H1 (cell line): ENCODE measurements at regions not wholly inside any gene's neighbourhood (a gene's known extent, or its start where the extent isn't known, plus 50 kb on each side); places are given as distances from the start of the nearest gene placed in this dataset.

Experiments used
- CTCF ChIA-PET: fragments of 300-600 bp; sonication (Branson Sonifier 250); formaldehyde crosslinking; loops from one replicate; lab custom pipeline; 2021; ENCODE audit not compliant: partially characterized antibody; lab: Charles Lee
- POLR2A ChIA-PET: fragments of 300-600 bp; sonication (Branson Sonifier 250); formaldehyde crosslinking; loops from one replicate; lab custom pipeline; 2021; ENCODE audit warnings: inconsistent platforms; ENCODE audit not compliant: partially characterized antibody; lab: Charles Lee
- DNase-seq, 2 experiments: peaks; one replicate each; pipeline versions ENCODE4 v3.0.0 to v3.0.0-alpha.2; 2010 to 2022; ENCODE audit warnings: low spot score in 2 of 2, low read depth in 1 of 2, mixed read lengths in 1 of 2
- FAIRE-seq: peaks from 2 replicates; lab custom pipeline; 2011; peaks lifted over from hg19 to GRCh38; lab: Jason Lieb, UNC
- H2AFZ ChIP-seq: 2 replicates; pipeline ENCODE4 v1.8.1; 2012; ENCODE audit warnings: low read length, inconsistent platforms
- H2AK5ac ChIP-seq: 2 replicates; pipeline ENCODE4 v1.6.1; 2013; ENCODE audit warnings: low read depth, low read length
- H2BK120ac ChIP-seq: replicated peaks from 2 replicates; pipeline ENCODE3; 2013; ENCODE audit warnings: low read depth, low read length, inconsistent platforms
- H2BK12ac ChIP-seq: 2 replicates; pipeline ENCODE4 v1.6.1; 2013; ENCODE audit warnings: low read depth, low read length
- H2BK15ac ChIP-seq: 2 replicates; pipeline ENCODE4 v1.6.1; 2013; ENCODE audit warnings: low read length
- H2BK20ac ChIP-seq: 2 replicates; pipeline ENCODE4 v1.6.1; 2013; ENCODE audit warnings: low read length
- H2BK5ac ChIP-seq: 2 replicates; pipeline ENCODE4 v1.6.1; 2013; ENCODE audit warnings: low read depth, low read length
- H3K14ac ChIP-seq: 2 replicates; pipeline ENCODE4 v1.6.1; 2013; ENCODE audit warnings: inconsistent platforms; ENCODE audit not compliant: insufficient read length
- H3K18ac ChIP-seq: 2 replicates; pipeline ENCODE4 v1.6.1; 2013; ENCODE audit warnings: low read length; ENCODE audit errors: extremely low read depth
- H3K23ac ChIP-seq: 2 replicates; pipeline ENCODE4 v1.6.1; 2013; ENCODE audit warnings: inconsistent platforms; ENCODE audit not compliant: insufficient read length
- H3K23me2 ChIP-seq: 2 replicates; pipeline ENCODE4 v1.6.1; 2013; ENCODE audit warnings: low read depth, low read length
- H3K27ac ChIP-seq: 2 replicates; pipeline ENCODE4 v1.6.1; 2011; ENCODE audit warnings: low read depth, low read length, inconsistent platforms
- H3K27me3 ChIP-seq, 4 experiments: replicated peaks in 1 of 4; 1 replicate in 1 of 4; 2 replicates in 3 of 4; pipeline versions ENCODE4 v1.6.1 to v1.8.1; 2011 to 2013; ENCODE audit warnings: low read length in 3 of 4, mild to moderate bottlenecking in 3 of 4, inconsistent platforms in 2 of 4, mixed read lengths in 2 of 4, moderate library complexity in 1 of 4; ENCODE audit not compliant: control insufficient read depth in 3 of 4, insufficient read depth in 3 of 4; ENCODE audit errors: extremely low read depth in 1 of 4
- H3K36me3 ChIP-seq, 4 experiments: 2 replicates each; pipeline versions ENCODE4 v1.6.1 to v1.8.1; 2011 to 2013; ENCODE audit warnings: mild to moderate bottlenecking in 4 of 4, low read length in 3 of 4, moderate library complexity in 2 of 4, control low read depth in 1 of 4, inconsistent platforms in 1 of 4; ENCODE audit not compliant: insufficient read depth in 4 of 4, control insufficient read depth in 2 of 4
- H3K4ac ChIP-seq: replicated peaks from 2 replicates; pipeline ENCODE3; 2013; ENCODE audit warnings: low read length, low read depth, mixed read lengths, inconsistent platforms; ENCODE audit not compliant: insufficient read length
- H3K4me1 ChIP-seq, 4 experiments: replicated peaks in 1 of 4; 1 replicate in 1 of 4; 2 replicates in 3 of 4; pipeline versions ENCODE4 v1.6.1 to v1.8.1; 2011 to 2013; ENCODE audit warnings: low read length in 3 of 4, inconsistent platforms in 2 of 4, mixed read lengths in 1 of 4; ENCODE audit not compliant: insufficient read depth in 4 of 4, control insufficient read depth in 3 of 4
- H3K4me2 ChIP-seq, 2 experiments: 2 replicates each; pipeline versions ENCODE4 v1.6.1 to v1.8.1; 2011 to 2013; ENCODE audit warnings: low read depth in 2 of 2, low read length in 2 of 2, control low read depth in 1 of 2, inconsistent platforms in 1 of 2, mild to moderate bottlenecking in 1 of 2; ENCODE audit not compliant: insufficient read depth in 1 of 2
- H3K4me3 ChIP-seq, 4 experiments: fragments of 200-600, 300-600 bp in 1 of 4; sonication (generic), shearing (Covaris generic), sonication (Bioruptor Twin) in 1 of 4; 2 replicates each; pipeline versions ENCODE4 v1.5.1 to v1.8.1; 2011 to 2016; ENCODE audit warnings: low read length in 4 of 4, low read depth in 3 of 4, control low read depth in 2 of 4, inconsistent platforms in 2 of 4, mild to moderate bottlenecking in 2 of 4, mixed read lengths in 1 of 4, moderate library complexity in 1 of 4; ENCODE audit not compliant: insufficient read depth in 2 of 4; ENCODE audit errors: extremely low read depth in 1 of 4
- H3K56ac ChIP-seq: replicated peaks from 2 replicates; pipeline ENCODE3; 2013; ENCODE audit warnings: low read depth, mild to moderate bottlenecking, mixed read lengths, low read length, inconsistent platforms; ENCODE audit not compliant: insufficient read length
- H3K79me1 ChIP-seq: 2 replicates; pipeline ENCODE4 v1.6.1; 2013; ENCODE audit warnings: low read depth, low read length, control low read depth
- H3K79me2 ChIP-seq, 2 experiments: 2 replicates each; pipeline versions ENCODE4 v1.6.1 to v1.8.1; 2012 to 2013; ENCODE audit warnings: low read length in 2 of 2, mild to moderate bottlenecking in 2 of 2, inconsistent platforms in 1 of 2; ENCODE audit not compliant: insufficient read depth in 2 of 2, control insufficient read depth in 1 of 2
- H3K9ac ChIP-seq, 4 experiments: replicated peaks in 1 of 4; 1 replicate in 1 of 4; 2 replicates in 3 of 4; pipeline versions ENCODE4 v1.6.1 to v1.8.1; 2011 to 2013; ENCODE audit warnings: low read depth in 3 of 4, low read length in 3 of 4, control low read depth in 2 of 4, mild to moderate bottlenecking in 2 of 4, moderate library complexity in 2 of 4, inconsistent platforms in 1 of 4; ENCODE audit errors: extremely low read depth in 1 of 4
- H3K9me3 ChIP-seq, 2 experiments: 2 replicates each; pipeline versions ENCODE4 v1.6.1 to v1.8.1; 2012 to 2013; ENCODE audit warnings: mild to moderate bottlenecking in 2 of 2, moderate library complexity in 2 of 2, control low read depth in 1 of 2, inconsistent platforms in 1 of 2, low read depth in 1 of 2, low read length in 1 of 2, mixed read lengths in 1 of 2; ENCODE audit not compliant: insufficient read depth in 2 of 2
- H4K20me1 ChIP-seq, 2 experiments: replicated peaks in 1 of 2; 2 replicates each; pipeline versions ENCODE3 to v1.8.1; 2011 to 2013; ENCODE audit warnings: inconsistent platforms in 2 of 2, low read length in 2 of 2, mild to moderate bottlenecking in 1 of 2; ENCODE audit not compliant: insufficient read depth in 2 of 2, control insufficient read depth in 1 of 2
- H4K5ac ChIP-seq: 2 replicates; pipeline ENCODE4 v1.6.1; 2013; ENCODE audit warnings: low read length, low read depth, mixed read lengths, inconsistent platforms; ENCODE audit not compliant: insufficient read length
- H4K8ac ChIP-seq: 2 replicates; pipeline ENCODE4 v1.8.0; 2013; ENCODE audit warnings: mild to moderate bottlenecking, moderate library complexity, low read length, inconsistent platforms; ENCODE audit not compliant: insufficient read depth; ENCODE audit errors: extremely low read depth
- H4K91ac ChIP-seq: replicated peaks from 2 replicates; pipeline ENCODE3; 2013; ENCODE audit warnings: low read length, mixed read lengths, inconsistent platforms; ENCODE audit not compliant: insufficient read length
- CREB1 ChIP-seq: IDR thresholded peaks from 2 replicates; pipeline ENCODE4 v1.6.1; 2012; ENCODE audit warnings: inconsistent platforms
- HDAC2 ChIP-seq, 2 experiments: fragments of 300-600 bp in 1 of 2; sonication (generic) in 1 of 2; IDR thresholded peaks; 2 replicates each; pipeline ENCODE4 v1.6.1; 2011 to 2012; ENCODE audit warnings: low read depth in 2 of 2, low read length in 2 of 2, mild to moderate bottlenecking in 2 of 2, moderate library complexity in 2 of 2, borderline replicate concordance in 1 of 2, inconsistent platforms in 1 of 2
- MAFK ChIP-seq: IDR thresholded peaks from 2 replicates; pipeline ENCODE4 v1.6.1; 2012; ENCODE audit warnings: low read depth, mild to moderate bottlenecking, improper control_type of control experiment, low read length
- WGBS, 2 experiments: shearing (Covaris generic) in 1 of 2; methylation state at CpG; one replicate each; pipeline versions ENCODE4 v1.1.6 to v1.1.7; 2013 to 2015; ENCODE audit warnings: low lambda C conversion rate in 2 of 2, mixed read lengths in 2 of 2, inconsistent platforms in 1 of 2, low coverage in 1 of 2, missing lambda C conversion rate in 1 of 2; ENCODE audit not compliant: insufficient replicate concordance in 2 of 2, insufficient coverage in 1 of 2, insufficient read length in 1 of 2; ENCODE audit errors: extremely low coverage in 1 of 2, missing lambda C conversion rate in 1 of 2; 5-methylcytosine and 5-hydroxymethylcytosine counted together

GRCh38 chr13:87827479-87827878 is 156.3 kb downstream of the SLITRK5 start:
- H2BK12ac ChIP-seq: no peak overlapping the region
- H2BK15ac ChIP-seq: no peak overlapping the region
- H3K79me1 ChIP-seq: no peaks in the 10 kb centered on the region
- no peak overlapping the region for H2BK20ac ChIP-seq
- FAIRE-seq (no peak), DNase-seq (no peak)
- H2AFZ ChIP-seq: no peak overlapping the region
- H3K4ac ChIP-seq: no peak overlapping the region
- no peak overlapping the region for H4K5ac ChIP-seq
- no peak overlapping the region for H2BK120ac ChIP-seq
- no peaks in the 10 kb centered on the region for H3K9me3 ChIP-seq
- H3K4me3 ChIP-seq: no peak overlapping the region
- H3K9ac ChIP-seq: no peak overlapping the region
- H2AK5ac ChIP-seq: no peak overlapping the region
- no peak overlapping the region for H4K91ac ChIP-seq
- H3K18ac ChIP-seq: no peak overlapping the region
- H3K23ac ChIP-seq: no peak overlapping the region
- no peak overlapping the region for H3K14ac ChIP-seq
- H2BK5ac ChIP-seq: no peak overlapping the region
- no peaks in the 10 kb centered on the region for H3K36me3 ChIP-seq
- no peak overlapping the region for H3K56ac ChIP-seq
- no peaks in the 10 kb centered on the region for H4K20me1 ChIP-seq
- H3K23me2 ChIP-seq: no peaks in the 10 kb centered on the region
- no peaks in the 10 kb centered on the region for H3K4me1 ChIP-seq
- no peak overlapping the region for H3K4me2 ChIP-seq
- H3K27me3 ChIP-seq: no peaks in the 10 kb centered on the region
- CTCF ChIA-PET: interaction anchor here (1.2 kb wide), 1 partner anchor 17 kb away, joined by 3 read pairs; no protein-coding TSS in a partner anchor
- WGBS, 2 experiments: 95% methylated on average over 4 of the region's 4 CpGs; no CpG with 5 or more reads in 1 of the 2 experiments
- POLR2A ChIA-PET: no interaction called here
- no peak overlapping the region for H3K27ac ChIP-seq
- no peaks in the 10 kb centered on the region for H3K79me2 ChIP-seq
- H4K8ac ChIP-seq: no peak overlapping the region
- TF ChIP-seq HDAC2 (IDR thresholded peaks at IDR 0.05; ENCODE audit: borderline replicate concordance in 1 of 2, low read depth in 2 of 2, low read length in 2 of 2) (no peak), CREB1 (no peak), MAFK (no peak)
